Brain microvascular endothelial cell (primary cell): ENCODE measurements at regions not wholly inside any gene's neighbourhood (a gene's known extent, or its start where the extent isn't known, plus 50 kb on each side); places are given as distances from the start of the nearest gene placed in this dataset.
A peak's percentile ranks its signal among the peaks of the same experiment; 100 is the strongest.
"Not testable (repeated sequence)": the region's sequence is repeated elsewhere in the genome, so short reads cannot be mapped to it uniquely, and the experiment has no call there.

Source experiments
- DNase-seq: peaks from one replicate; pipeline ENCODE4 v3.0.0-alpha.2; 2020
- H3K27ac ChIP-seq: fragments of 250-450 bp; sonication (Bioruptor Pico); 2 replicates; pipeline ENCODE4 v1.5.1; 2020; ENCODE audit warnings: mild to moderate bottlenecking, moderate library complexity
- H3K27me3 ChIP-seq: fragments of 250-450 bp; sonication (Bioruptor Pico); replicated peaks from 2 replicates; pipeline ENCODE4 v1.5.1; 2020; ENCODE audit warnings: mild to moderate bottlenecking
- H3K36me3 ChIP-seq: fragments of 250-450 bp; sonication (Bioruptor Pico); replicated peaks from 2 replicates; pipeline ENCODE4 v1.5.1; 2020; ENCODE audit warnings: mild to moderate bottlenecking
- H3K4me3 ChIP-seq: 2 replicates; pipeline ENCODE4 v1.5.1; 2011; ENCODE audit warnings: low read depth, mild to moderate bottlenecking, control low read depth, low read length, moderate library complexity
- CTCF ChIP-seq: IDR thresholded peaks from 2 replicates; pipeline ENCODE4 v1.5.1; 2011; ENCODE audit warnings: low read depth, mild to moderate bottlenecking, moderate library complexity, low read length, control low read depth, inconsistent platforms; ENCODE audit errors: missing control alignments
- in situ Hi-C: cut with HindIII; loops from 2 replicates; pipeline ENCODE4 v1.10.0; 2017; ENCODE audit warnings: low sequenced_read_pairs, low pct_ligation_motif_present

- no peak for TF ChIP-seq CTCF
- no peak overlapping the region for H3K27ac ChIP-seq
- in situ Hi-C loops, result no loop called here
Observed at GRCh38 chr2:231644426-231644825, 51.8 kb downstream of the TEX44 start.

GRCh38 chr2:231646476-231646875 is 53.8 kb downstream of the TEX44 start:
- no peak for DNase-seq
- Histone ChIP-seq H3K27me3 (no peaks in the 10 kb centered on the region), H3K36me3 (no peaks in the 10 kb centered on the region), H3K27ac (no peak overlapping the region), H3K4me3 (no peak overlapping the region)
- no peak for TF ChIP-seq CTCF
- in situ Hi-C loops, result no loop called here

More at GRCh38 chr2:231644426-231644825, 51.8 kb downstream of the TEX44 start:
- DNase-seq, result no peak
- Histone ChIP-seq H3K4me3 (no peak overlapping the region), H3K36me3 (no peaks in the 10 kb centered on the region), H3K27me3 (no peaks in the 10 kb centered on the region)

- TF ChIP-seq CTCF, result peak; percentile 86
- no peaks in the 10 kb centered on the region for H3K36me3 ChIP-seq
- no peak overlapping the region for H3K4me3 ChIP-seq
- in situ Hi-C loops, result no loop called here
- DNase-seq, result peak; percentile 51
- no peak overlapping the region for H3K27ac ChIP-seq
- H3K27me3 ChIP-seq, result no peaks in the 10 kb centered on the region
Observed at GRCh38 chr2:231648579-231649174, 56.0 kb downstream of the TEX44 start.

- DNase-seq, in situ Hi-C loops, H3K4me3 ChIP-seq, H3K27me3 ChIP-seq, H3K36me3 ChIP-seq, H3K27ac ChIP-seq: not testable (repeated sequence)
Observed at GRCh38 chr2:231651561-231651960, 56.8 kb upstream of the PTMA start.

- in situ Hi-C loops, result no loop called here
- H3K36me3 ChIP-seq, result no peaks in the 10 kb centered on the region
- no peak for TF ChIP-seq CTCF
Observed at GRCh38 chr2:231655488-231655887, 52.8 kb upstream of the PTMA start.

GRCh38 chr2:231655894-231656293 is 52.4 kb upstream of the PTMA start:
- TF ChIP-seq CTCF, result no peak
- no peaks in the 10 kb centered on the region for H3K36me3 ChIP-seq
- no peak overlapping the region for H3K4me3 ChIP-seq
- DNase-seq, result no peak
- no peak overlapping the region for H3K27ac ChIP-seq
- in situ Hi-C loops, result no loop called here
- H3K27me3 ChIP-seq, result no peaks in the 10 kb centered on the region

More at GRCh38 chr2:231655488-231655887, 52.8 kb upstream of the PTMA start:
- DNase-seq, result no peak
- H3K27me3 ChIP-seq, result no peaks in the 10 kb centered on the region
- no peak overlapping the region for H3K27ac ChIP-seq
- H3K4me3 ChIP-seq, result no peak overlapping the region
